Hepatocyte (in vitro differentiated cells): ENCODE measurements at regions not wholly inside any gene's neighbourhood (a gene's known extent, or its start where the extent isn't known, plus 50 kb on each side); places are given as distances from the start of the nearest gene placed in this dataset.

Experiments used
- EZH2 ChIP-seq: fragments of 200-600 bp; sonication (generic); IDR thresholded peaks from 2 replicates; pipeline ENCODE4 v1.6.1; 2016; ENCODE audit warnings: antibody characterized with exemption, mild to moderate bottlenecking, borderline replicate concordance
- TF ChIP-seq, protein P1 (sequence below): fragments of 200-600 bp; sonication (generic); IDR thresholded peaks from 2 replicates; pipeline ENCODE4 v1.5.1; 2016; ENCODE audit warnings: antibody characterized with exemption, mild to moderate bottlenecking; ENCODE audit not compliant: poor library complexity

DNA sequence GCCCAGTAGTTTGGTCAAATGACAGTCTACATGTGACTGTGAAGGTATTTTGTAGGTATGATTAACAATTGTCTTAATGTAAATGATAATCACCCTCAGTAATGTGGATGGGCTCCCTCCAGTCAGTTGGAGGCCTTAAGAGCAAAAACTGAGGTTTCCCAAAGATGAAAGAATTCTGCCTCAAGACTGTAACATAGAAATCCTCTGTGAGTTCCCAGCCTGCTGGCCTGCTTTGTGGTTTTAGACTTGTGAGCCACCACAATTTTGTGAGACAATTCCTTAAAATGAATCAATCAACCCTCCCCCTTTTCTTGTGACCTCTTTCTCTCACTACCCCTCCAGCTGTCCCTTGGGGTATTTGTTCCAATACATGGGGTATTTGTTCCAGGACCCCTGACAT, 226.4 kb upstream of the DPYD start:
- TF ChIP-seq, protein P1, sequence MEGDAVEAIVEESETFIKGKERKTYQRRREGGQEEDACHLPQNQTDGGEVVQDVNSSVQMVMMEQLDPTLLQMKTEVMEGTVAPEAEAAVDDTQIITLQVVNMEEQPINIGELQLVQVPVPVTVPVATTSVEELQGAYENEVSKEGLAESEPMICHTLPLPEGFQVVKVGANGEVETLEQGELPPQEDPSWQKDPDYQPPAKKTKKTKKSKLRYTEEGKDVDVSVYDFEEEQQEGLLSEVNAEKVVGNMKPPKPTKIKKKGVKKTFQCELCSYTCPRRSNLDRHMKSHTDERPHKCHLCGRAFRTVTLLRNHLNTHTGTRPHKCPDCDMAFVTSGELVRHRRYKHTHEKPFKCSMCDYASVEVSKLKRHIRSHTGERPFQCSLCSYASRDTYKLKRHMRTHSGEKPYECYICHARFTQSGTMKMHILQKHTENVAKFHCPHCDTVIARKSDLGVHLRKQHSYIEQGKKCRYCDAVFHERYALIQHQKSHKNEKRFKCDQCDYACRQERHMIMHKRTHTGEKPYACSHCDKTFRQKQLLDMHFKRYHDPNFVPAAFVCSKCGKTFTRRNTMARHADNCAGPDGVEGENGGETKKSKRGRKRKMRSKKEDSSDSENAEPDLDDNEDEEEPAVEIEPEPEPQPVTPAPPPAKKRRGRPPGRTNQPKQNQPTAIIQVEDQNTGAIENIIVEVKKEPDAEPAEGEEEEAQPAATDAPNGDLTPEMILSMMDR: no peak
- TF ChIP-seq EZH2: no peak
